GM18505 (cell line): ENCODE measurements at regions not wholly inside any gene's neighbourhood (a gene's known extent, or its start where the extent isn't known, plus 50 kb on each side); places are given as distances from the start of the nearest gene placed in this dataset.

ENCODE experiments used
- ATAC-seq: cut with Tn5 transposase; IDR thresholded peaks from one replicate; pipeline ENCODE4 v1.9.1; 2021; ENCODE audit not compliant: unreplicated experiment
- POLR2A ChIP-seq: IDR thresholded peaks from 4 replicates; pipeline ENCODE4 v1.6.1; 2011; ENCODE audit warnings: borderline replicate concordance; ENCODE audit not compliant: insufficient read depth, insufficient read length; ENCODE audit errors: extremely low read depth

DNA sequence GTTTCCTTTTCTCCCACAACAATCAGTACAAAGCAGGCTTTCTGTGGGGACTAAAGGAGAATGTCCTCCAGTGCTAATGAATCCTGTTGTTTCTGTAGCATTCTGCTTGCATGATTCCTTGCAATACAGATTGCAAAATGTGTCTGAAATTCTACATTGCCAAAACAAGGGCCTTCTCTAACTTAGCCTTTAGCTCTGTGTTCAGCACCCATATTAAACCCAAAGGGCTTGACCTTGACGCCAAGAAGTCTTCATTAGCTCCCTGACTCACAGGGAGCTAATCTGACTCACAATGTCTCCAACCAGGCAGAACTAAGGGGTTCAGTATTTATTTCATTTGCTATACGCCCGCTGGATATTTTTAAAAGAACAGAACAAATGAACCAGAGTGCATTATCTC is 241.4 kb upstream of the CLNK start:
- ATAC-seq = no peak
- TF ChIP-seq POLR2A = no peak

DNA sequence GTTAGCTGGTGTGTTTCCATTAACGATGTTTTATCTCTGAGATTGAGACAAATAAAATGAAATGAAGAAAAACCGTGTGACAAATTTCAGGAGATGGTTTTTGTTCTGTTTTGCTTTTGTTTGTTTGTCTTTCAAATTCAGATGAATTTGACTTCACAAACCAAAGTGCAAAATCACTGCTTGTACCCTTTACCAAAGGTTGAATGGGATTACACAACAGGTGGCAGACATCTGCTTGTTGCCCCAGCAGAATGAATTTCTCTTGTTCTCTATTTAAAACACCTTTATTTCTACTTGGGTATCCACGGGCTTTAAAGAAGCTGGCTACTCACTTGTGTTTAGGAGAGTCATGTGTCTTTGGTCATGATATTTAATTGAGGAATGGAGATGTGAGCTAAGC is 239.7 kb upstream of the CLNK start:
- TF ChIP-seq POLR2A = no peak
- no peak for ATAC-seq

DNA sequence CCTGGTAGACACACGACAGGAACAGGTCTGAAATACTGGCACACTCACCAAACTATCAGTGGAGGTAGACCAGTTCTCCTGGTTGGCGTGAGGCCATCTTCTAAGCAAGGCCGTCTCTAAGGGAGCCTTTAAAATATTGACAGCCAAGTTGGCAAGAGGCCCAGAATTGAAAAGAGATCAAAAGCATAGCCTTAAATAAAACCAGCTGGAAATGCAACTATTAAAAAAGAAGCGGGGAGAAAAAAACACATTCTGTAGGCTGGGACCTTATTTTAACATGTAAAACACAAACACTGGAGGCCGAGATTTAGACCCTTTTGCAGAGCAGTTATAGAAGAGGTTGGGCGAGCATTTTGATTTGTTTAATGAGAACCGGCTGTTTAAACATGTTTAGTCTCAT is 233.0 kb upstream of the CLNK start:
- TF ChIP-seq POLR2A = no peak

DNA sequence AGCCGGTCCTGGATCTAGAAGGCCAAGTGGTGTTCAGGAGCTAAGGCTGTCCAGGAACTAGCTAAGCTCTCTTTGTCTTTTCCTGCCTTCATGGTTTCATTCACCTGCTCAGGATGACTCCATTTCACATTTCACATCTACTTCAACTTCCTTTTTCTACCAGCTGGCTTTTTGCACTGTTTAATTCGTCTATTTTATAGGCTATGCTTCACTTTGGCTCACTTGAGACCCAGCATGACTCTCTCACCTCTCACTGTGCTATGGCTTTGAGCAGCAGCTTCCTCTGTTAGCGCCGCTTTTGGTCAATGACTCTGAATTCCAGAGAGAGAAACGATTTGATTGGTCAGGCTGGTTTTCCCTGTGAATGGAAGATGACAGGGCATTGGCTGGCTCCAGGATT is 213.5 kb upstream of the CLNK start:
- TF ChIP-seq POLR2A = no peak
- no peak for ATAC-seq

More for the DNA sequence above, 233.0 kb upstream of the CLNK start:
- ATAC-seq = no peak

DNA sequence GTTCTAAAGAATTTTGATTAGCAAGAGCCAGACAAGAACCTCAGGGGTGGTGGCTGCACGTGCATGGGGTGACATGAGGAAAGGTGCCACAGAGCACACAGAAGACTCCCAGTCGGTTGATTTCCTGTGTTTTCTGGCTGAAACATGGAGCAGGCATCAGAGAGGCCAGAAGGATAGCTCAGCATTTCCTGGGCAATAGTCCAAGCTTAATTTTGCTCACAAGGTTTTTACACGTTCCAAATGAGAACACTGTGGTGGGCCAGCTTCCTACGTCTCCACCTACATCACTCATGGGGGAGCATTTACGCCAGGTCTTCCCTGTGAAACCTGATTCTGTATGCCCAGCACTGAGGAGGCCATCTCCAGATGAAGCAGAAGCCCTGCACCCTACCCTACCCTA is 212.5 kb upstream of the CLNK start:
- TF ChIP-seq POLR2A = no peak
- ATAC-seq = no peak

DNA sequence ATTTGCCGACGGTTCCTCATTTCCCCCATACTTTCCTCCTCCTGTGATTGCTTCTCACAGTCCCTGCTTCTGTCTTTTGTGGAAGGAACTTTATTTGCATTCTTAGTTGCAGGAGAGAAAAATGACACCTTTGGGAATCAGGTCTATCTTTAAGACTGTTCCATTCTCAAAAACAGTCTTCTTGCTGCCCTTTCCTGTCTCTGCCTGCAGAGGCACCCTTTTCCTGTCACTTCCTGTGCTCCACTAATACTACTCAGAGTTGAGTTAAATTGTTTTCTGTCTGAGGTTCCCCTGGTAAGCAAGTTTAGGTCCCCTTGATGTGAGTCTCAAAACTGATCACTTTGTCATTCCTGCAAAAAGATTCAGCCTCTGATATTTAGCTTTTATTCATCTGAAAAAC is 208.8 kb upstream of the CLNK start:
- peak; percentile 87 for ATAC-seq
- TF ChIP-seq POLR2A = no peak

DNA sequence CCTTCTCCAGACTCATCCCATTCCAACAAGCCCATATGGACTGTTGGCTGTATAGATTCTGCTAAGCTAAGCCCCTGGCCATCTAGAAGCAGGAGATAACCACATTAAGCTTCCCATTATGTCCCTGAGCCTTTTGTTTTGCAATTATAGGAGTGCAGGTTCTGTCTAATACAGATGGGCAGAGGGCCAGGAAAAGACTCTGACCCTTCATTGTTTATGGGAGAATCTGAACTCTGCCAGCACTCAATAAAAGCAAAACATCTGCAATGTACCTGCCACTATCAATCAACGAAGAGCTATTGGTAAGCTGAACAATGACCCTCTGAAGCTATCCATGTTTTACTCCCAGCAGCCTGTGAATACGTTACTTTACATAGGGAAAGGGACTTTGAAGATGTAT is 207.3 kb upstream of the CLNK start:
- TF ChIP-seq POLR2A = no peak
- ATAC-seq = no peak

DNA sequence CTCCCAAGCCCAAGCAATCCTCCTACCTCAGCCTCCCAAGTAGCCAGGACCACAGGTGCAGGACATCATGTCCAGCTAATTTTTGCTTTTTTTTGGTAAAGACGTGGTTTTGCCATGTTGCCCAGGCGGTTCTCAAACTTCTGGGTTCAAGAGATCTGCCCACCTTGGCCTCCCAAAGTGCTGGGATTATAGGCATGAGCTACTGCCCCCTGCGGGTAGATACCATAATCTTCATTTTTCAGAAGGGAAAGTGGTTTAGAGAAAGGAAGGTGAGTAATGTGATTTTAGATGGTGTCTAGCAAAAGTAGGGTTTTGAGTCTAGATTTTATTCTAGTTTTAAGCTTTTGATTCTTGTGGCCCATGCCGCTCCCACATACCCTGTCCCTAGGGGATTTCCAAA is 205.3 kb upstream of the CLNK start:
- TF ChIP-seq POLR2A = no peak
- no peak for ATAC-seq

DNA sequence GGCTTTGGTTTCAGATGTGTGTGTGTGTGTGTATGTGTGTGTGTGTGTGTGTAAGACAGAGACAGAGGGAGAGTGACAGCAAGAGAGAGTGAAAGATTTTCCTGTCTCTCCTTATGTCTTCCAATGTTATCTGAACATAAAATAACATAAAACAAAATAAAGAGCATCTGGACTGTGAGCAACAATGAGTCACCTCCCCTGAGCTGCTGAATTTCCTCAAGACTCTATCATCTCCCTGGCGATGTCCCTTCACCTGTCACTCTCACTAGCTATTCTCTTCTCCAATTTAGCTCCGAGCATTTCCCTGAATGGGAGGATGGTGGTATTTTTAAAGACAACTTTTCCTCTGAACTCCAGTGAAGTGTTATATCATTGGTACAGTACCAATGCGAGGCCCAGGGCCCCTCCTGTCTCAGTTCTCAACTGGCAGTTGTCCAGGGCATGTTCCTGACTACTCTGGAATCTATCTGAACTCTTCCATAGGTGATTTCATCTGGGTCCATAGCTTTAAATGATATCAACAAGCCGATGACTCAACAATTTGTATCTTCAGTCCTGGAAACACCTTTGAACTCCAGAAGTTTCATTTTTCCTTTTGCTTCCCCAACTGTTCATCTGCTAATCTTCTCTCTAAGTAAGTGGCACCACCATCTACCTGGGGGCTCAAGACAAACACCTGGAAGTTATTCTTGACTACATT is 195.0 kb upstream of the CLNK start:
- ATAC-seq = no peak
- no peak for TF ChIP-seq POLR2A

DNA sequence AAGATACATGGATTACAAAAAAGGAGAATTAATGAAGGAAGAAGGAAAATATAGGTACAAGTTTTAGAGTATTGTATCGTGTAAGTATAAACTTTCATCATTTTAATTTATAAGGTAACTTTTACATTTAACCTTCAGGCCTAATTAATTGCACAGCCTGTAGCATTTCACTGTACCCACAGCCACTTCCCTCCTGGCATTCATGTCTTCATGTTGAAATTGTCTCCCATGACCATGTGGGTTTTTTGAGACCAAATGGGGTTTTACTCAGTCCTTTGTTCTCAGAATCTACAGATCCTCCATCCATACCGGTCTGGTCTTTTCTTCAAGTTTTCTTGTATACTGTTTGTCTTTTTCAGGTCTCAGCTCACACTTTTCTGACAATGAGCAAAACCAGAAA is 194.3 kb upstream of the CLNK start:
- ATAC-seq = no peak
- no peak for TF ChIP-seq POLR2A

DNA sequence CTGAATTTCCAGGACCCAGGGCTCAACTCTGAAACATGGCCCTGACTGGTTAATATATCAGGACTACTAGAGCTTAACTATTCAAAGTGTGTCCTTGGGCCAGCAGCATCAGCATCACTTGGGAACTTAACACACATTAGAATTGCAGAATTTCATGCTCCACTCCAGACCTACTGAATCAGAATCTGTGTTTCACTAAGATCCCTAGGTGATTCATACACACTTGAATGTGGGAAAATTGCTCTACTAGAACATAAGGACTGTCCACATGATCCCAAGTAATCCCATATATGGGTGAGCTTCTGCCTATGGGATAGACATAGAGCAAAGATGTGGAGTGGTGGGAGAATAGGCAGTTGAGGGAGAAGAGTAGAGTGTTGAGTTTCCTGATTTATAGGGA is 192.5 kb upstream of the CLNK start:
- ATAC-seq = no peak
- TF ChIP-seq POLR2A = no peak

DNA sequence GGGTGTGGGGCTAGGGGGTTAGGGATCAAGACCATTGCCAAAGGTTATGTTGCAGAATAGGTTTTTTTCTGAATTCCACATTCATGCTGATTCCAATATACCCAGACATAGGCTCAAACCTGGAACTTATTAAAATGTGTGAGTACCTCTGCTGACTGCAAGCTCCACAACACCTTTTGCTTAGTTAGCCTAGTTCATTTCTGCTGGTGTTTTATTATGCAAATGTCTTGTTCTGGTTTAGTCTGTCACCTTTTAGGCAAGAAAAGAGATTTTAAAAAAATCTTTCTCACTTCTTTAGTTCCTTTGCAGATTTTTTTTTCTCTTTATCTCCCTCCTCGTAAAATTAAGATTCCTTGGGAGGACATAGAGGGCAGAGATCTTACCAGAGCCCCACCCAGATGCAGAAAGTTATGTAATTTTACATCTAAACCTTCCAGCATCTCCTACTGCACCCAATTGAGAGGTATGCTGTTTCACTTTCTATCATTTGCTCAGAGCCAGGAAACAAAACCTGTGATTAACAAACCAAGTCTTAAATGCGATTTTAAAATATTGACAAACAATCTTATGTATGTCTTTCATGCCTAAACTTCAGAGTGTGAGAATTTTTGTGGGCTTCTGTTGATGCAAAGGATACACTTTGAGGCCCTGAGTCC is 190.7 kb upstream of the CLNK start:
- no peak for TF ChIP-seq POLR2A
- no peak for ATAC-seq

DNA sequence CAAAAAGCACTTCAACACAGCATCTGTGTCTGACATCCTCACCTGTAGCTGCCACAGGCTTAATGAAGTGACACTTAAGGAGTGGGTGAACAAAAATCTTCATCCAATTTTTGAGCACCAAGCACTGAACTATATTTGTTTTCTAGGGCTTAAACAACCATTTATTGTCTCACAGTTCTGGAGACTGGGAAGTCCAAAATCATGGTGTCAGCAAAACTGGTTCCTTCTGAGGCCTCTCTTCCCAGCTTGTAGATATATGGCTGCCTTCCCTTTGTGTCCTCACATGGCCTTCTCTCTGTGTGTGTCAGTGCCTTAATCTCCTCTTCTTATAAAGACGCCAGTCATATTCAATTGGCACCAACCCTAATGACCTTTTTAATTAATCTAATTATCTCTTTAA is 189.2 kb upstream of the CLNK start:
- ATAC-seq = no peak
- no peak for TF ChIP-seq POLR2A

DNA sequence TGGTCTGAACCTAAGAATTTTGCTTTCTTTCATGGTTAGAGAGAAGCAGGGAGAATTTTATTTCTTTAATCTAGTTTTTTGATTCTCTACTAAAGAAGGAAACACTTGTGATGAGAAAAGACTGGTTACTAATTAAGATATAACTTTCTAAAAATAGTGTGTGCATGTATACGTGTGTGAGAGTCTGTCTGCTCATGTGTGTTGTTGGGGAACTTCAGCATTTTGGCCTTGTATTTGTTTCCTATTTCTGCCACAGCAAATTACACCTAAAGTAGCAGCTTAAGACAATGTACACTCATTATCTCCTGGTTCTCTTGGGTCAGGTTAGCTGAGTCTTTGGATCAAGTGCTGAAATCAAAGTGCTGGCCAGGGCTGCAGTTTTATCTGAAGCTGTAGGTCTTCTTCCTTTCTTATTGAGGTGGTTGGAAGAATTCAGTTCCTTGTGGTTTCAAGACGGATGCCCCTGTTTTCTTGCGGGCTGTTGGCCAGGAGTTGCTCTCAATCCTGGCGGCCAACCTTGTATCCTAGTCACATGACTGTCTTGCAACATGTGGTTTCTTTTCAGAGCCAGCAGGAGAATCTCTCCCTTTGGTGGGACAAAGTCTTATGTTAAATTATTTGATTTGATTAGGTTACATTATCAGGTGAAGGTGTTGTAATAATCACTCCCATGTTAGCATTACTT is 188.4 kb upstream of the CLNK start:
- ATAC-seq = no peak
- no peak for TF ChIP-seq POLR2A

DNA sequence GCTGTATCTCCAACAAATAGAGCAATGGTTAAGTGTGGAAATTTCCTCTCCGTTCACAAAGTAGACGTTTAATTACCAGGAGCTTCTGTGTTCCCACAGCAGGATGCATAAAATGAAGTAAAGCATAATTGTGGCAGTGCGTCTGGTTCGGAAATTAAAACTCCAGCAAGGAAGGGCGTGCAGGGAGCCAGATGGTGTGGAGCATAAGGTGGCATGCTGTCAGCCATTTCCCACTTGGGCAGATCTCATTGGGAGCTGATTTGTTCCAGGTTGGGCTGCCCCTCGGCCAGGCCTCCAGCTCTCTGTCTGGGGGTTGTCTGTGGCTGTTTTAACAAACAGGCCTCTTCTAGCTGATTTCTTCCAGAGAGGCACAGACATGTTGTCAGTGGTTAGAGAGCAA is 182.1 kb upstream of the CLNK start:
- no peak for ATAC-seq
- TF ChIP-seq POLR2A = no peak

DNA sequence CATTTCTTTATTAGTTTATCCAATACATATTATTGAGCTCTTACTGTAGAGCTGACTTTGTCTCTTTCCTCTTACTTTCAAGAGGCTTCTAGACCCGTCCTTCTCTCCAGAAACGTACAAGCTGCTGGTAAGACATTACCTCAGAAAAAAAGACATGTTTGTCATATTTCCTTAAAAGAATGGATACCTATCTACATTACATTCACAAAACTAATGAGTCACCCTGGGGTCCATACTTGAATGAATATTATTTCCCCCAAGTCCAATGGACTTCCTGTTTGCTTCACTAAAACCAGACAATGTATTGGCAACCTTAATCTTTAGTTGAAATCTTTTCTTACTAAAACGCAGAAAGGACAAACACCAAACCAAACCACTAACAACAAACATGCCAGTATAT is 176.5 kb upstream of the CLNK start:
- no peak for ATAC-seq
- no peak for TF ChIP-seq POLR2A
